HG03378 (cell line): ENCODE measurements at regions not wholly inside any gene's neighbourhood (a gene's known extent, or its start where the extent isn't known, plus 50 kb on each side); places are given as distances from the start of the nearest gene placed in this dataset.

Experiments used
- ATAC-seq: cut with Tn5 transposase; IDR thresholded peaks from one replicate; pipeline ENCODE4 v1.9.1; 2021; ENCODE audit warnings: mild to moderate bottlenecking, moderate library complexity; ENCODE audit not compliant: unreplicated experiment

- no peak for ATAC-seq
Observed at GRCh38 chr7:68984306-68984705, 614.0 kb upstream of the AUTS2 start.

DNA sequence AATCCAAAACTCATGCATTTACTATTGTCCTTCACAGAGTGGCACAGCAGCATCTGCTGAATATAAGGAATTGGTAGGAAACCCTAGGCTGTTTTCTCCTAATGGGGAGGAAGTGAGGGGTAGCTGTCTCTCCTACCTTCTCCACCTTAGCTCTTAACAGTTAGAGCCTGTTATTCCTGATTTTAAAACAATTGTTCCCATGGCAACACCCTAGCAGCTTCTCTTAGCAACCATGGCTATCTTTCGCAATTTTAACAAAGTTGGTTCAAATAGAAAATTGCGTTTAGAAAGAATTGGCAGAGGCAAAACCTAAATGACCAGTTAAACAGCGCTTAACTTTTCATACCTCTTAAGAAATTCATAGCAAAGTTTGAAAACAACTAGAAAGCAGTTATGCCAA, 603.4 kb upstream of the AUTS2 start:
- no peak for ATAC-seq

DNA sequence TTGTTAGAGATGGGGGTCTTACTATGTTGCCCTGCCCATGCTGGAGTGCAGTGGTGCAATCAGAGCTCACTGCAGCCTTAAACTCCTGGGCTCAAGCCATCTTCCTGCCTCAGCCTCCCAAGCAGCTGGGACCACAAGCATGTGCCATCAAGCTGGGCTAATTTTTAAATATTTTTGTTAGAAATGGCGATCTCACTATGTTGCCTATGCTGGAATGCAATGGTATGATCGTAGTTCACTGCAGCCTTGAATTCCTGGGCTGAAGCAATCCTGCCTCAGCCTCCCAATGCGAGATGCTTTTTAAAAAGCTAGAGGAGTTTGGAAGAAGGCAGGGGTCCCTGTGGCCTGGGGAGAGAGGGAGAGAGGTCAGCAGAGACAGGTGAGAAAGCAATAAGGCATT, 600.1 kb upstream of the AUTS2 start:
- ATAC-seq = no peak

GRCh38 chr7:69002416-69002815, 595.9 kb upstream of the AUTS2 start:
- no peak for ATAC-seq

DNA sequence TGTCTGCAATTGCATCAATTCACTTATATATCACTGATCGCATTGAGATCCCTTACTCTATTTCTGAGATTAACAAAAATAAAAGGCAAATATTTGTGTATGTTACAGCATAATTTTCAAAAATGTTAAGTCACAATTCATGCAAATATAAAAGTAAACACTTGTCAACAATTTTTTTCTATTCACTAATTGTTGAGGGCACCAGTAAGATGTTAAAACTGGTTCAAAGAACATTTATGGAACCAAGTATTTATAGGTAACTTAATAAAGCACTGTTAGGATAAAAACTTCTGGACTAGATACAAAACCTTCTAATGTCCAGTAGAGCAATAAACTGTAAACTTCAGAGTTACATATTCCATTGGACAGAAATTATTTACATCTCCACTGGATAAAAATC, 586.1 kb upstream of the AUTS2 start:
- ATAC-seq = no peak

- ATAC-seq = no peak
Observed at GRCh38 chr7:69017208-69017607, 581.1 kb upstream of the AUTS2 start.

DNA sequence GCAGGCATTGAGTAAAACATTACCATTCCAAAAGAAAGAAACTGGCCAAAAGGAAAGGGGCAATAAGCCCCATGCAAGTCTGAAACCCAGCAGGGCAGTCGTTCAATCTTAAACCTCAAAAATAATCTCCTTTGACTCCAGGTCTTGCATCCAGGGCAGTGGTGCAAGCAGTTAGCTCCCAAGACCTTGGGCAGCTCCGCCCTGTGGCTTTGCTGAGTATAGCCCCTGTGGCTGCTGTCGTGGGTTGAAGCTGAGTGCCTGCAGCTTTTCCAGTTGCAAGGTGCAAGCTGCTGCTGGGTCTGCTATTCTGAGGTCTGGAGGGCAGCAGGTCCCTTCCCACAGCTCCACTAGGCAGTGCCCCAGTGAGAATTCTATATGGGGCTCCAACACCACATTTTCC, 580.1 kb upstream of the AUTS2 start:
- no peak for ATAC-seq

DNA sequence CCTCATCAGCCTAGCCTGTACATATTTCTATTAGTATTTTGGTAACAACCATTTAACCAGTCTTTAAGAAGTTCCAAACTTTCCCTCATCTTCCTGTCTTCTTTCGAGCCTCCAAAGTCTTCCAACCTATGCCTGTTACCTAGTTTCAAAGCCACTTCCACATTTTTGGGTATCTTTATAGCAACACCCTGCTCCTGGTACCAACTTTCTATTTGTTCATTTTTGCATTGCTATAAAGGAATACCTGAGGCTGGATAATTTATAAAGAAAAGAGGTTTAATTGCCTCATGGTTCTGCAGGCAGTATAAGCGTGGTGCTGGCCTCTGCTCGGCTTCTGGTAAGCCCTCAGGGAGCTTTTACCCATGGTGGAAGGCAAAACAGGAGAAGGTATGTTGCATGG, 578.8 kb upstream of the AUTS2 start:
- no peak for ATAC-seq

- no peak for ATAC-seq
Observed at GRCh38 chr7:69020536-69020935, 577.7 kb upstream of the AUTS2 start.

GRCh38 chr7:69025249-69025648, 573.0 kb upstream of the AUTS2 start:
- no peak for ATAC-seq

DNA sequence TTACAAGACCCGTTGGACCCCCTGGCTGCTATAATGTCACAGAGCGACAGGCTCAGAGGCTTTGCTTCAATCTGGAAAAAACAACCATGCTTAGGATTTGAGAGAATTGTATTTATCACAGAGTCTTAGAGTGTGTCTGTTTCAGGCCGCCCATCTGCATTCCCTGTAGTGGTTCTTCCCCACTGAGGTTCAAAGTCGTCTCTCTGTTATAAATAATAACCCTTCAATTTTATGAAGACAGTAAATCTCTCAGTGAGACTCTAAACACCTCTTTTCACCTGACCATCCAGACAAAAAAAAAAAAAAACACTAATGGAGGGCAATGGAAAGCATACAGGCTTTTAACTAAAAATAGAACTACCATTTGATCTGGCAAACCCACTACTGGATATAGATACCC, 565.4 kb upstream of the AUTS2 start:
- no peak for ATAC-seq

DNA sequence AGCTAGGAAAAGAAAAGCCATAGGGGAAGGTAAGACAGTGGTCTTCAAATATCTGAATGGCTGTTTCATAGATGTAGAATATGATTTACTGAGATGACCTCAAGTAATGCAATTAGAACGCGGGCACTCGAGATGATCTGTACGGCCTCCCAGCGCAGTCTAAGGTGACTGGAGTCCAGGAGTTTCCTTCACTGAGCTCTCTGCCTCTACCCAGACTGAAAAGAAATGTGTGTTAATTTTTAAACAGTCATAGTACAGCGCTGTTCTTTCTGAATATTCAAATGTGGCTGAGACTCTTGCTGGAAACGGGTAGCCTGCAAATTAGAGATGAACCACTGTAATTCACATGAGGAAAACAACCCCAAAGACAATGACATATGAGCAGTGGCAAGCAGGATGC, 562.4 kb upstream of the AUTS2 start:
- no peak for ATAC-seq

GRCh38 chr7:69036301-69036700, 562.0 kb upstream of the AUTS2 start:
- no peak for ATAC-seq

- ATAC-seq = no peak
Observed at GRCh38 chr7:69038915-69039314, 559.4 kb upstream of the AUTS2 start.

DNA sequence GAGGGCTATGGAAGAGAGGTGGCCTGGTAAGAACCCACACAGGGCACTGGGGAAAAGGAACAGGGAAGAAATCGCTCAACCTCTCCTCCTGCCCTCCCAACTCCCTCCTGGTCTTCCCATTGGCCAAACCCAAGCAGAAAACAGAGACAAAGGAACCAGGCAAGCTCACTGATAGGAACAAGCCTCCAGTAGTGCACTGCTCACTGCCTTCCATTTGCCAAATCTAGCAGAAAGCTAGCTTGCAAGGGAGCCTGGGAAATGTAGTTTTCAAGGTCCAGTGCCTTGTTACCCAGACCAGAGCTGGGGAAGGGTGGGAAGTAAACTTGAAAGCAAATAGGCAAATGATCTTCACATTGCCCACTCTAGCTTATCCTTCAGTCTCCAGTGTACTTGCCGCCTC, 556.1 kb upstream of the AUTS2 start:
- no peak for ATAC-seq

DNA sequence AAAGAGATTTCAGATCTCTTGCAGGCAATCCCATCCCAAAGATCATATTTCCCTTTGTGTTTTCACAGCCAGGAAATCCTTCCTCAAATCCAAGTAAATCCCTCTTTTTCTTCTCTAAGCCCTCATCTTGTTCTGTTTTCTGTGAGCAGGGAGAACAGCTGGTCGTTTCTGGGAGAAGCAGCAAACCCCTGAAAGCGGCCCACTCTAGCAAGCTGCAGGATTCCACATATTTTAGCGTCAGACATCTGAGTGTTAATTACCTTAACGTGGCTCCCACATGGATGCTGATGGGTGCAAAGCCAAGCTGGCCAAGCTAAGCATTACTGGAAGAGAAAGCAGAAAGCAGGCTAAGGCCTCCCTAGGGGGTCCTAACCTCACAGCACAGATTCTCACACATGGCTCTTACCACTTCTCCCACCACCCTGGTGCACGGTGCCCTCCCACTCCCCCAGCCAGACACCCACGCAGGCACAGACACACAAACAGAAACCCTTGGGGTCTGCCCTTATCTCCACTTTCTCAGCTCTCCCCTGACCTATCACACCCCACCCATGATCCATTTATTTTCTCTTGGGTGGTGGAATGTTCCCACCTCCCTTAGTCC, 551.0 kb upstream of the AUTS2 start:
- ATAC-seq = no peak

DNA sequence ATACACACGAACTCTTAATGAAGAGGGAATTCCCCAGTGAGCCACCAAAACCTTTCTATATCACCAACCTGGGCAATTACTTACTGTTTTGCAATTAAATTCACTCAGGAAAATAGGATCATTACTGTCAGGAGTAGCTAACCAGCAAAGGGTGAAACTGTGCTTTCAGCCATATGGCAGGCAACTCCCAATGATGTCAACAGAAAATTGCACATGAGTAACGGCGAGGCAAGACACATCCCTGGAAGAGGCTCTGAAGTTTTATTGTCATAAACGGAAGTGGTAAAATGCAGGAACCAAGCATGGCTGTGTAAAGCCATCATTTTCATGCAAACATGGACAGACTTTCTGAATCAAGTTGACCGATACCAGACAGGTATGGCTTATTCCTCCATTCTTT, 548.9 kb upstream of the AUTS2 start:
- no peak for ATAC-seq

DNA sequence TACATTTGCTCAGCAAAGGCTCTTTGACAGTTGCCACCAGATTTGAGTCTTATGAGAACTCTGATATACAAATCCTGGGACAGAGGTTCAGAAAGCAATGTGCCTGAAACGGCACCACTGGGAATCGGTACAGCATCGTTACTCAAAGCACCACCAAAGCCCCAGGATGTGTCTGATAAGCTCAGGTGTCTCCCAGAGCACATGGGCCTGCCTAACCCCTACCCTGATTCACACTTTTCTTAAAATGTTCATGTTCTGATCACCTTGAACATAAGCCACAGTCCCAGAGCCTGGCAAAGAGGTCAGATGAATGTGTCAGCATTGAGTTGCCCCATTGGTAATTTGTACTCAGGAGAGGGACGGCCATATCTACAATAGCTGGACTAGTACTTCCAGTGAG, 545.8 kb upstream of the AUTS2 start:
- no peak for ATAC-seq

GRCh38 chr7:69060516-69060915, 537.8 kb upstream of the AUTS2 start:
- no peak for ATAC-seq

DNA sequence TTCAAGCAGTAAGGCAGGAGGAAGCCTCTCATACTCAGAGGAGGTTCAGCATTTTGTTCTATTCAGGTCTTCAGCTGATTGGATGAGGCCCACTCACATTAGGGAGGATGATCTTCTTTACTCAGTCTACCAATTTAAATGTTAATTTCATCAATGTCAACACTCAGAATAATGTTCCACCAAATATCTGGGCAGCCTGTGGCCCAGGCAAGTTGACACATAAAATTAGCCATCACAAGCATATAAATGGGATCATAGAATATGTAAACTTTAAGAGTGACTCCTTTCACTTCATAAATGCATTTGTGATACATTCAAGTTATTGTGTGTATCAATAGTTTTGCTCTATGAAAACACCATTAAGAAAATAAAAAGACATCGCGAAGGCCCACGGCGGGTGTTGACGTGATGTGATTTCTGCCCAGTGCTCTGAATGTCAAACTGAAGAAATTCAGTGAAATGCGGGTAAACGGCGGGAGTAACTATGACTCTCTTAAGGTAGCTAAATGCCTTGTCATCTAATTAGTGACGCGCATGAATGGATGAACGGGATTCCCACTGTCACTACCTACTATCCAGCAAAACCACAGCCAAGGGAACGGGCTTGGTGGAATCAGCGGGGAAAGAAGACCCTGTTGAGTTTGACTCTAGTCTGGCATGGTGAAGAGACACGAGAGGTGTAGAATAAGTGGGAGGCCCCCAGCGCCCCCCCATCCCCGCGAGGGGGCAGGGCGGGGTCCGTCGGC, 536.1 kb upstream of the AUTS2 start:
- no peak for ATAC-seq

GRCh38 chr7:69067397-69067796, 530.9 kb upstream of the AUTS2 start:
- no peak for ATAC-seq

- no peak for ATAC-seq
Observed at GRCh38 chr7:69070476-69070875, 527.8 kb upstream of the AUTS2 start.

DNA sequence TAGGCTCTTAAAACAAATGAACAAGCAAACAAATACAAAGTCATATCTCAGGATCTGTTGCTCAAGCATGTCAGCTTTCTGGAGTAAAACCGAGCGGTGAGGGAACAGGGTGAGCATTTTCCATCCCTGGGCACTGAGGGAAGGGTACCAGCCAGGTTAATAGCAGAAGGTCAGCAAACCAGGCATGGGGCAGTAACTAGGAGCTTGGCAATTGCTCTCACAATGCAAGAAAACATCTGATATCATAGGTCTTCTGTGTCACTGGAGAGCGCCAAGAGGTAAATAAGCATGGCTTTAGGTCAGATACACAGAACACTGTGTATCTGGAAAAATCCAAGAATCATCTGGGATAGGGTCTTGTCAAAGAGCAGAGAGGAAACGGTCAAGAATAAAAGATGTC, 521.7 kb upstream of the AUTS2 start:
- ATAC-seq = no peak
